Fibroblast of skin of right quadriceps (primary cell): ENCODE measurements at regions not wholly inside any gene's neighbourhood (a gene's known extent, or its start where the extent isn't known, plus 50 kb on each side); places are given as distances from the start of the nearest gene placed in this dataset.
A peak's percentile ranks its signal among the peaks of the same experiment; 100 is the strongest.

Experiments
- DNase-seq: peaks from one replicate; pipeline ENCODE4 v3.0.0-alpha.2; 2013

DNA sequence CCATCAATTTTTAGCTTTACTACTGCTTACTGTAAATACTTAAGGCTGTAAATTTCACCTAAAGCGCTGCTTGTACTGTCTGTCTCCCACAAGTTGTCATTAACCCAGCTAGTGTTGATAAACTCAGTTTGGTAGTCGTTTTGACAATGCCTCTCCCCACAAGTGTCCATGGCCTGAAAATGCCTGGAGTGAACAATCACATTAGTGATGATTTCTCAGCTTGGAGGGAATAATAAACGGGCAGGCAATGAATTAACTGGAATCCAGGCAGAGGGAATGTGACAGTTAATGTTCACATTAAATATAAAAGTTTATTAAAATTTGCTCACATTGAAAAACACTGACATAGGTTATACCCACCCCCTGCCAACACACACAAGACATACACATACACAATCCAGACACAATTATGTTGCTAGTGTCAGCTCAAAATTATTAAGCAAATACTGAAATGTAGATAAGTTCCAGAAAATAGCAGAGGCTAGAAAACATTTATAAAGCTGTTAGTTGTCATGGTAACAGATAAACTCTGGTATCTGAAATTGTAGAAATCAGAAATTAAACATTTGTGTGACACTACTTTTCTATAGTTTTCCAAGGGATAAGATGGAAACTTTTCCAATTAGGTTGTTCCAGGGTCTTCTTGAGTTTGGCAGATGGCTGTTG is 341.9 kb downstream of the DIRAS2 start:
- DNase-seq = no peak

DNA sequence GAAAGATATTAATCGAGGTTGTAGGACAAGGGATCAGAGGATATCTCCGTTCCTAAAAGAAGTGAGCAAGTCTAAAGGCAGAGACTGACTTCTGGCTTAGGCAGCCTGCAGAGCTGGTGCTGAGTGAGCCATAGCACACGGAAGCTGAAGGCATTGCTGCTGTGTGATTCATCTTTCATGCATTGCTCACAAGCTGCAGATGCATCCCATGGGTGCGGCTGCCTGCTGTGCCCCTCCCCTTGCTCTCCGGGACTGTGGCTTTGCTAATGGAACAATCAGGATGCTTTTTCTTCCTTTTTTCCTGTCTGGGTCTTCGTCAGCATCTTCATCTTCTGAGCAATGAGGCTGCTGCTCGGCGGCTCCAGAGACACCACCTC is 341.4 kb downstream of the DIRAS2 start:
- DNase-seq = peak; percentile 95

DNA sequence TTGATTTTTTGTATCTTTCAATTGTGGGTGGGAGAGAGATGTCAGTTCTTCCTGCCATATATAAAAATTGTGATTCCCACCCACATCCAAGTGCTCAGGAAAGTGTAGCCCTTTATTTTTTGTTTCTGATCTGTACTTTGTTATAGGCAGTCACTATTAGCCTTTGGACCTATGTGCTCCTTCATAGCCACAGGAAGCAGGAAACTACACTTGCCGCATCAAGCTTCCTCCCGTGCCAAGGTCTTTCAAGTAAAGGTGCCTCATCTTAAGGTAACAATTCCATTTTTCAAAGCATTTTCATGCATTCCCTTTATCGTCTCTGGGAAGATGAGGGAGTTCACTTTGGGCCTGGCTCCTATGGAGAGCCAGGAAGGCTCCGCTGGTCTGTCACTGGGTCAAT is 339.0 kb downstream of the DIRAS2 start:
- no peak for DNase-seq

DNA sequence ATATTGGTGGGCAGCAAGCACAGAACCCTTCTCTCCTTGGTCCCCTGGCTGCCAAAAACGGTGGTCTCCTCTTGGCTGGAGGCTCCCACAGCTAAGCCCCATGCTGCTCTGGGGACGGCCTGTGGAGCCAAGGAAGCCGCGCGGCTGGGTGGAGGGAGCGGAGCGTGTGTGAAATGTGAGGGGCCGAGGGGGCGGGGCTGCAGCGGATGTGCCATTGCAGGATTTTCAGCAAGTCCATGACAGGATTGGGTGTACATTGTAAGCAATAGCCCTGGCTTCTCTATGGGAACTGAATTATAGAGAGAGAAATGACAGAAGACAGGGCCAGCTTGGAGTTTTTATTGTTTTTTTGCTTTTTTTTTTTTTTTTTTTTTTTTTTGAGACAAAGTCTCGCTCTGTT is 336.5 kb downstream of the DIRAS2 start:
- no peak for DNase-seq

DNA sequence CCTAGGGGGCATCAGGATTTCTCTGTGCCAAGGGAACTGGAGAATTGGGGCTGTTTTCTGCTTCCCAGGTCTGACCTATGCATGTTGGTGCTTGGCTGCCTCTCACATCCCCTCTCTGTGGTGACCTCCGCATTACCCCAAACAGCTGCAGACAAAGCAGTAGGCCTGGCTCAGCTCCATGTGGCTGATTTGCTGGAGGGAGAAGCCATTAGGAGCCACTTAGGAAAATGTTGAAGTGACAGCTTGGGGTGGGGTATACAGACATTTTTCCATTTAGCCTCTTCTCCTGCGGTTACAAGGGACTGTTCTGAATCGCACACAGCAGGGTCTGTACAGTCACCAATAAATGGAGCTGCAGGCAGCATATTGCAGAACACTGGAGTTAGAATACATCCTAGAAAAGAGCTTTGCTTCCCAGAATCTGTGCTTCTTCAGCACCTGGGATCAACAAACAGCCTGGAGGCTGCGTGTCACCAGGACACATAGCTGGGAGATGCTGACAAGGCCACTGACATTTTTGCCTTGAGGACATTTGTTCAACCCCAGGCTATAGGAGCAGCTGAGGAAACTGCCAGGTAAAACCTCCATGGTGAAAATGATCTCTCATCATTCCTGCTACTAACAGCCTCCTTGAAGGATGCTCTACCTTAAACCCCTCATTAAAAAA is 335.3 kb downstream of the DIRAS2 start:
- DNase-seq = no peak

DNA sequence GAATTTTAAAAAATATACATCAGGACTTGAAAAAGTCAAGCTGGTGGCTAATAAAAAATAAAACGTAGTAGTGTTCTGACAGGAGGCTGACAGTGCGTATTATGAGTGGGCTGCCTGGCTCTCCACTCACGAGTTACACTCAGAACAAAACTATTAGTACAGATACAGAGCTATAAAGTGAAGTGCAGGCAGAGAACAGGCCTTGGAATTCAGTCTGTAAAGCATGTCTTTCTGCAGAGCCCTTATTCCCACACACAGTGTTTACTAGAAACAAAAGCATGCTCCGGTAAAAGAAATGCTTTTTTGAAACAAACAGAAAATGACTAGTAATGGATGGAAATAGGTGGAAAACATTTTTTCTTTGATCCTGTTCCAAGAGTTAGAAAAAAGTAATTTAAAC is 334.7 kb downstream of the DIRAS2 start:
- DNase-seq = no peak

DNA sequence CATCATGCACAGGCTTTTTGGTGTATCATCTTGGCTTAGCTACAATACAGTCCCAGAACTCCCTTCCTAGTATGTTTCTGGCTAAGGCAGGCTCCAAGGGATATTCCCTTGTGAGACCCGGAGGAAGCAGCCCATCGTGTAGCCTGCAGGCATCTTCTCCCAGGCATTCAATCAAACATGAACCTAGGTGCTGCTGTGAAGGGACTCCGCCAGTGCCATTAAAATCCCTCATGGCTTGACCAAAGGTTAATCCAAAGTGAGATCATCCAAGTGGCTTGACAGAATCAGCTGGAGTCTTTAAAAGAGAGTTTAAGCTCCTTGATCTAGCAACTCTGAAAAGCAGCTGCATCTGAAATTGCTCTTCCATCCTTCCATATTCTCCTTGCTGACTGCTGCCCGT is 333.9 kb downstream of the DIRAS2 start:
- no peak for DNase-seq

DNA sequence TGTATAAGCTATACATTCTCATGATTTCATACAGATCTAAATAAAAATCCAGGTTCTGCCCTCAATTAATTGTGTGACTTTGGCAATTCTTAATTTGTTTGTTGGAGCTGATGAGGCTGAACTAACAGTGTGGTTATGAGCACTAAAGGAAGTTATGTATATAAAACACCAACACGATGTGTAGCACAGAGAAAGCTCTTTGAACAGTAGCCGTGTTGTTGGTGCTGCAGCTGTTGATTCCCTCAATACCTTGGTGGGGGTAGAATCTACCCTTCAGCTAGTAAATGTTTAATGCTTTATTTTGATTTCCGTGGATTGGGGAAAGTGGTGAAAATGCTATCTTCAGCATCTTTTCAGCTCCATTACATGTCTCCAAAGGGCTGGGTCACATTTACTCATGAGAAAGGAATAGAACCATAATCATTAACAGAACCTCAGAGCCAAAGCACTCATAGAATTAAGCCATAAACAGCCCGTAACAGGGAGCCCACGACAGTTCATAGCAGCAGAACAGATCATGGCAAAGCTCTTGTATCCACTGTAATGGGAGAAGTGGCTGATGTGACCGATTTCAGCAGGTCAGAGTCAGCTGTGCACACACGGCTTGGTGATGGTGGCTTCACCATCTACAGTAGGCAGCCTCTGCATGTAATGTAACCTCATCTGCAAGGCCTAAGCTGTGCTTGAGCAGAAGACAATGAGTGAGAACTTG is 332.7 kb downstream of the DIRAS2 start:
- no peak for DNase-seq

DNA sequence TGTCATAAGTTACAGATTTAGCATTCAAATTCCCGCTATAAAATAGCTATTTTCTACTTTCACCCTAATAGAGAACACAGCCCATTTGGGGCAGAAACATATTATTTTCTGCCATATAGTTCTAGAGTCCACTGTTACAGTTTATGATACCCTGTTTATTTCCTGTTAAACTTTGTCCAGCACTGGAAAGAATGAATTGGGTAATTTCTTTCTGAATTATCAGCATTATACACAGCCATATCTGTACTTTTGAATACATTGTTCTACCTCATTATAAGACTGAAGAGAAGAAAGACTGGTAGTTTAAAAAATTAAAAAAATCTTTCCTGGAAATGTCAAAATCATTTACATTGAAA is 332.1 kb downstream of the DIRAS2 start:
- no peak for DNase-seq

DNA sequence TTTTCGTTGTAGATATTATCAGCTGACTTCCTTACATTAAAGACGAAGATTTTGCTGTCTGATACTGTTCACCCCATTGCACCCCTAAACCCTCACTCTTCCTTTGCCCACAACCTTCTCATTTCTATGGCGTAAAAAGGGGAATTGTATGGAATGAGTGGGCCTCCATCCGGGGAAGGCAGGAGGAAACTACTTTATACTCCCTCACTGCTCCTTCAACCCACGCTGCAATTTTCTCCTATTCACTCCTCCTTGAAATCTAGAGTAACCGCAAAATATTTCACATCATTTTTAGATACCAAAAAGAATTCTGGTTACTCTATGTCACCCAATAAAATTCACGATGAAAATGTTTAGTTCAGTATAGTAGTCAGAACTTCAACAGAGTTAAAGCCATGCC is 330.8 kb downstream of the DIRAS2 start:
- no peak for DNase-seq

DNA sequence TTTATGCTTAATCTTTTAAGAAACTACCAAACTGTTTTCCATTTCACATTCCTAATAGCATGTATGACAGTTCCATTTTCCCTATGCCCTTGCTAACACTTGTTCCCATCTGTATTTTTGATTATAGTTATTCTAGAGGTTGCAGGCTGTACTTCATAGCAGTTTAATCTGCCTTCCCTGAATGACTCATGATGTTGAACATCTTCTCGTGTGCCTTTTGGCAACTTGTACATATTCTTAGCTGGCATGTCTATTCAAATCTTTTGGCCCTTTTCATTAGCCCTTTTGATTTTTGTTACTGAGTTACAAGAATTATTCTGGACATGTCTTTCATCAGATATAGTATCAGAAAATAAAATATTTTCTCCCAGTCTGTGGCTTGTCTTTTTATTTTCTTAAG is 320.3 kb downstream of the DIRAS2 start:
- DNase-seq = no peak

DNA sequence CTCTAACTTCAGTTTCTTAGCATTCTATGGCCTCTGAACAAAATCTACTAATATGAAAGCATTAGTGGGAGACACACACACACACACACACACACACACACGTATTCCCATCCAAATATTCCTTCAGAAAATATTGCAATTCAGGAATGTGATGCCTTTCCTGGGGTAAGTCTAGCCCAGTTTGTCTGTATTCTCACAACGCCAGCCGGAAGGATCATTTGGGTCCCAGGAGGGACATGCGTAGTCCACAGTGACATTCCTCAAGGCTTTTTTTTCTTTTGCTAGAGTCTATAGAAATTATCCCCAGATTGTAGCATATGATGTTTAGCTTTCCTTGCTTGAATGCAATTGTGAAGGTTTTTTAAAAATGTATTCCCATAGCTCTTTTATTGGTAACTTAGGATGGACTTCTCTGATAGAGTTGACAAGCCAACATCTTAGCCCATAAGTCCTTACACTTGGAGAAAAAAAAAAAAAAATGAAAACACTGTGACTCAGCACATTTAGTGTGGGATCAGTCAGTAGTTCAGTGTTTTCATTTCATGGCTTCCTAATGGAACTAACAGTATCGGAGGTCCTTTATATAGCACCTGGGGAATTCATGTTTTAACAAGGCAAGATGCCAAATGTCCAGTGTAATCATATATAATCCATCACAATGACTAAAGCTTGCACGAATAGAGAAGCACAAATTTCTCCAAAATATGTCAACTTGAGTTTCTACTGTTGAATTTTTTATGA is 316.5 kb downstream of the DIRAS2 start:
- peak; percentile 56 for DNase-seq

DNA sequence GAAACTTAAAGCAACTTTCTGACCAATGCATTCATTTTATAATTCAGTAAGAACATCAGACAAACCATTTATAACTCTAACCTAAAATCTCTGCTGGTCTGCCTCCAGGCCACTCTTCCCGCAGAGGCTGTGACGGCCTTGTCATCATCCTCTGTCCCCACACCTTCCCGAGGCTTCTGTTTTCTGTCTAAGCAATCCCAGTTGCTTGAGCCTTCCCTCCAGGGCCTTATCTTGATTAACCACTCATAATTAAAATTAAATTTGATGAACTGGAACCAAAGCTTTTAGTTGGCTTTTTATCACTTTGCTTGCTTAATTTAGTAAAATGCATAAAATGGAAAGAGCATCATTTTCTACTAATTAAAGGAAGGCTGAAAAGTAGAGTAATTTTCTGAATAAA is 312.4 kb downstream of the DIRAS2 start:
- no peak for DNase-seq

DNA sequence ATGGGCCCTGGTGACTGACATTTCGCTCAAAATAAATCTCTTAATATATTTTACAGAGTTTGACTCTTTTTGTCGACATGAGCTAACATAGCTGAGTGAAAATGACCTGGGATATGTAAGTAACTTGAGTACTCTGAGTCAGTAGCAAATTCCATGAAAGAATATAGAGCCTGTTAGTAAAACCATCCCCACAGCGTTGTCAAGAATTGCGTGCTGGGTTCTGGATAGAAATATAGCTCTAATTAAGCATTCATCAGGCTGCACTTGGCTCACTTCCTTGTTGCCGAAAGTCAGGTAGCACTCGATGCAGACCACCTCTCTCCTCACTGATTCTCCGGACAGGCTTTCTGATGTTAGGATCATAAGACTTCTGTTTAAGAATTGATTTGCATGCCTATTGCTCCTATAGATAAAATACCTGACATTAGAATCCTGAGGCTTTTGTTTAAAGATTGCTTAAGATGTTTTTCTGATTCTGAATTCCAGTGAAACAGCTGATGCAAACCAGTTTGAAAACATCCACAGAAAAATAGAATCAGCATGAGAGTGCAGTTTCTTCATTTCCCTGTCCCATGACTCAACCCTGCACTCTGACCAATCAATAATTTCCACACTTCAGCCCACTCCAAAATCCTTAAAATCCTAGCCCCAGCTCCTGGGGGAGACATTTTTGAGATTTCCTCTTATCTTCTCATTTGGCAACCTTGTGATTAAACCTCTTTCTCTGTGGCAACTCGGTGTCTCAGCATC is 310.6 kb downstream of the DIRAS2 start:
- peak; percentile 78 for DNase-seq

DNA sequence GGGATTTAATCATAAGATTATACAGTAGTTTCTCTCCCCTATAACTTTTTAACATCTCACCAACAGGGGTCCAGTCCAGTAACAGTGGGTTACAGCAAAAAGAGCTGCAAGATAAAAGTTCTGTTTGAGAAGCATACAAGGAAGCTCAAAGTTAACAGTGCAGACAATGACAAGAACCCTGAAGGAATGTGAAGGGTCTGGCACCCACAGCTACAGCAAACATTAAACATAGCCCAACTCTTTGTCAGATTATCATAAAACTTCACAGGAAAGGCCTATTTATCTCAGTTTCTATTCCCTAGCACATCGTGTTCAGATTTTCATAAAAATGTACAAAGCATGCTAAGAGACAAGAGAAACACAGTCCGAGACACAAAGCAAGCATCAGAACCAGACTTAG is 309.4 kb downstream of the DIRAS2 start:
- DNase-seq = peak; percentile 25

DNA sequence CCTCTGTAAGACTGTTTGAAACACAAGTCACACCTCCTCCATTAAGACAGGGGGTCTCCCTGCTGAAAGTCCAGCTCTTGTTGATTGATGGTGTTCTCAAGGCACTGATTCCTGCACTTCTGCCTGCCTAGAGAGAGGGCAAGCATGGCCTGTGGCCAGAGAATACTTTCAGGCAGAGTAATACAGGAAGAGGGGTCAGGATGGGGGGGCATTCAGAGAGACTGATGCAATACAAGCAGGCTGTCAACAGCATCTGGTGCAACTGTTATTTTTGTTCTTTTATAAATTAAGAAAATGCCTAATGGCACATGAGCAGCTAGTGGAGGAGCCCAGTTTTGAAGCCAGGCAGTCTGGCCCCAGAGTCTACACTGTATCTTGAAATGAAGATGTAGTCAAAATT is 302.2 kb downstream of the DIRAS2 start:
- DNase-seq = peak; percentile 72

DNA sequence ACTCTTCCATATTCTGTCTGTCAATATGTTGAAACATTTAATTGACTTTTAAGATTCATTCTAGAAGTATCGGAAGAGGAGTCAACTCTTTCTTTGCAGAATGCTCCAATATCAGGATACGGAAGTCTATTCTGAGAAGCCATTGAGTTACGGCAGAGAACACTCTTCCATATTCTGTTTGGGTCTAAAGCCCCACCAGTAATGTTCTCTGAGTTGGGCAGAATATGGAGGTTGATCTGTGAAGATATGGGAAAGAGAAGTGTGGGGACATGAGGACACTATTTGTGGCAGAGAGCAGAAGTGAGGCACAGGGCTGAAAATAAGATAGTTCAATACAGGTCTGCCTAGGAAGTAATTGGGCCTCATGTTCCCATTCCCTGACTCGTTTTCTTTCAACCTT is 300.0 kb downstream of the DIRAS2 start:
- DNase-seq = no peak

DNA sequence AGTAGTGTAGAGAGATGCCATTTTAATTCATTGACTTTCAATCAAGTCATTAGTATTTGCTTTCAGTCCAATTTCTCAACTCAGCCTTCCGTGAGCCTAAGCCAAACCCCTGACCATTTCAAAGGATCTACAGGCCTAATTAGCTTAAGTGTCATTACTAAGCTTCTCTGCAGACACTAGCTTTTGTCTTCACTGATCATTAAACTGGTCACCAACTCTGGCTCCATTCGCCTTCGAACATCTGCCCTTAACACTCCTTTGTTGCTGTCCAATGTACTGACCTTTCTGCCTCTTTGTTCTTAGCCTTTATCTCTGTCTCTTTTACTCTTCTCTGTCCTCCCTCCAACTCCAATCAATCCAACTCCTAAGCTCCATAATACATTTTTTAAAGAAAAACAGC is 299.3 kb downstream of the DIRAS2 start:
- peak; percentile 7 for DNase-seq

DNA sequence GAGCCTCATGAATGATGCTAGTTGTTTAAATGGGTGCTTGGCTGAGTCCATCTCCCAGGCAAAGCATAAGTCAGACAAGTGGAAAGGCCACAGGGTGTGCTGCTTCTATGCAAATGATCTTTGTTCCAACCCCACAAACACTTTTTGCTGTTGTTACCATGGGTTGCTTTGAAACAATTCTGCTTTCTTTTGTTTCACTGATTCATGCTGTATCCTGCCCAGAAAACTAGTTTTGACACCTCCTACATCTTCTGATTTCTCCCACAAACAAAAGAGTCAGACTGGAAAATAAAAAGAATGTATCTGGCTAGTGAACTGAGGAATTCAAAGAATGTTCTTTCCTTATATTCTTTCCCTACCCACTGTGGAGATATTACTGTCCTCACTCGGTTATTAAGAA is 298.6 kb downstream of the DIRAS2 start:
- peak; percentile 57 for DNase-seq

DNA sequence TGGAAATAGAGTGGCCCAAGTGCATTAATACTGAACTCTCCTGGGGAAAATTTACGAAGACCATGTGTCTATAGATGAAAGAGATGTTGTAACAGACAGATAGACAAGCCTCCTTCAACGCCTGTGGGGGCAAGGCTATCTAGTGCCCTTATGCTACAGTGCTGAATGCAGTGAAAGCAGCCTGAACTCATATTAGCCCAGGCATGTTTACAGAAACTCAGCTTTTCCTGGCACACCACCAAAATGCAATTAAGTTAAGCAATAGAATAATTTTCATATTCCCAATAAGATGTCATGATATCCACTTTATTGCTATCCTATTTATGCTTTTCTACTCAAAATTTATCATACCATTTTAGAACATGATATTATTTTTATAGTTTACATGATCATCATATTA is 277.0 kb downstream of the DIRAS2 start:
- DNase-seq = peak; percentile 3

DNA sequence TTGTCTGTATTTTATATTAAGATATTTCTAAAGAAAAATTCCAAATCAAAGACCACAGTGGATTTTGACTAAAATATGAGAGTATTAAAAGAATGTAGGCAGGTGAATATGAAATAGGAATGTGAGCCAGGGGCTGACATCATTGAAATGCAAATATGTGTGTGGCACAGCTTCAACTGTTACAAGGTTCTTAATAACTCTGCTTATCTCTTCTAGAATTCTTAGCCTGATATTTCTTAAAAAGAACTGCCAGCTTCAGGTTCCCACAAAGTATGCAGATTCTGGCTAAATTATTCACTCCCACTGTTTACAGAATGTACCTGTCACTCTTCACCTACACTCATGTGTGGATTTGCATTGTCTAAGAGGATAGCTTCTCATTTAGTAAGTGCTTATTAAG is 274.4 kb downstream of the DIRAS2 start:
- no peak for DNase-seq

DNA sequence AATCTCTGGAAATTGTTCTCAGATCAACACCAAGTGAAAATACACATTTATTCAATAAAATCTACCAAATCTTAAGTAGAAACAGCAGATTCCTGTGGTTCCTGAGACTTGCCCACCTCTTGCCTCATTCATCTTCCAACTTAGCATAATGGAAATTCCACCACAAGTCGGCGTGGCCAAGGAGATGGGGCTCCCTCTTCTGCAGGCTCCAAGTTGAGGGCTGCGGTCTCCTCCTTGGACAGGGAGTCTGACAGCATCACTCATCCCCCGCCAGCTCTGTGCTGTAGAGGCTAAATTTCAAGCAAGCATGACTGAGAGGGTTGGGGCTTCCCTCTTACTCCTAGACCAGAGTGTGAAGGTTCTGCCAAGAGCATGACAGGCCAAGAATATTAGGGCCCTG is 273.7 kb downstream of the DIRAS2 start:
- DNase-seq = no peak

DNA sequence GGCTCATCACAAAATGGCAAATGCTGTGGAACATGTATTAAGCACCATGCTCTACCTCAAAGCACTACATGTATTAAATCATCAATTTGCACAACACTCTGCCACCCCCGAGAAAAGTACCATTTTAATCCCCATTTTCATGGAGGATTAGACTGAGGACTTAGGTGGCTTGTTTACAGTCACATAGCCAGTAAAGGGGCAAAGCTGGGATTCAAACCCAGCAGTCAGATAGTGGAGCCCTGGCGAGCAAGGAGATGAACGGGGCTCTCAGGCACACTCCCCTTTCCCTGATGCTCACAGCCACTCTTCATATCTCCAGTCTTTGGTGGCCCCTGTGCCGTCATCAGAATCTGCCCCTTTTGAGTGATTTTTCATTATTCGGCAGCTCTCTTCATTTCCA is 262.9 kb downstream of the DIRAS2 start:
- DNase-seq = no peak
